ENCODE measurements at regions not wholly inside any gene's neighbourhood (a gene's known extent, or its start where the extent isn't known, plus 50 kb on each side); places are given as distances from the start of the nearest gene placed in this dataset.
"Not testable (repeated sequence)": the region's sequence is repeated elsewhere in the genome, so short reads cannot be mapped to it uniquely, and the experiment has no call there.

DNA sequence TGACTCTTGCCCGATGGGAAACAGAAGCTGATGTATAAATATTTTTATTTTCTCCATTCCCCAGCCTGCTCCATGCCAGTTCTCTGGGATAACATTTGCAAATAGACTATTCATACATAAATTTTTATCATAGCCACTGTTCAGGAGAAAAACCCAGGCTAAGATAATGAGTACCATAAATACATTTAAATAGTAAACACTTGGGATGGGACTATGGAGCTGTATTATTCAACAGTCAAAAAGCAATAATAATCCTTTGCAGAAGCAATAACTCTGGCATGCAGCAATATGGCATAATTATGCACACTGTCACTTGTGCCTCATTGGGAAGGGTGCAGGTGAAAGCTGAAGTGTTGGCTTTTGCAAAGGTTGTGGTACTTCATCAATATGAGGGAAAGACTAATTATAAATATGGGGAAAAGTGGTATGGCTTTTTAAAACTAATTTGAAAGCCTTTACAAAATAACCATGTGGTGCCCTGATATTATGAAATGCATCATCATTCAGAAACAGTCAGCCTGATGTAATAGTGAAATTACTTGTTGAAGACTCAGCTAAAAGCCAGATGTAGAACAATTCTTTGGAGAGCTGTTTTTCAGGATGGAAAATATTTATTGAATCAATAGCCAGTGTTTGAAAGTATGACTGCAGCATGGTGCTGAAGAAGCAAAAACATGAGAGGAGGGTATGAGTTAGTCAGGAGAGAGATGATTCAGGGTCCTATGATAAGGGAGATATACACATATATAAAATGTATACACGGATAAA lies 2476.7 kb downstream of the PCDH9 start:
- intact Hi-C loops (cut with DNase I), result no loop called here
- DNase-seq (ENCODE audit: low spot score), result no peak

DNA sequence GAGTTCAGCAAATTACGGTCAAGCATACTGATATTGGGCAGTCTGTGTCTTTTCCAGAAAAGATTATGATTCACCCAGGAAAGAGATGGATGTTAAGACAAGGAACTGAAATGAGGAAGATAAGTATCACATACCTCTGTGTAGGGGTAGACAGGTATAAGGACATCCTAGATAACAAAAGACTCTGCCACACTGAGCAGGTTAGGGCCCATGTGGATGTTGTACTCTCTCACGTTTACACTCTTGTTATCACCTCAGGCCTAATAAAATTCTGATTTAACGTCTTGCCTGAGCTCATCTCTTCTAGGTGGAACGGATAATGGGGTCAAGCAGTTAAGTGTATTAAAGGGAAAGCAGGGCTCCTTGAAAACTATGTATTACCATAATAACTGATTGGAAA lies 2480.8 kb downstream of the PCDH9 start:
- intact Hi-C loops (cut with DNase I), result no loop called here

DNA sequence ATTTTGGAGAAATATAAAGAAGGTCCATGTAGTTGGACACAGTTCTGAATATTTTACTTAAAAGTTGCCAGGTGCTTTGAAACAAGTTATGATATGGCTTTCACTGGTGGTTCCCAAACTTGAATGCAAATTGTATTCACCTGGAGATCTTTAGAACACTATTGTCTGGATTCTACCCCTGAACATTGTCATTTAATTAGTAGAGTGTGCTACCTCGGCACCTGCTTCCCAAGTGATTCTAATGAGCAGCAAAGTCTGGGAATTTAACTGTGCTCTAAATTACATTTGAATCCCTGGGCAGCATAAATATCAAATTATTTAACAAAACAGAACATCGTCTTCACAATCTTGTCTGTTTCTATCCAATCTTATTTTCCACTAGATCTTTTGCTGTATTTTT lies 2483.3 kb downstream of the PCDH9 start:
- DNase-seq (ENCODE audit: low spot score), result no peak
- intact Hi-C loops (cut with DNase I), result no loop called here

More for the DNA sequence above, 2480.8 kb downstream of the PCDH9 start:
- DNase-seq (ENCODE audit: low spot score), result no peak

DNA sequence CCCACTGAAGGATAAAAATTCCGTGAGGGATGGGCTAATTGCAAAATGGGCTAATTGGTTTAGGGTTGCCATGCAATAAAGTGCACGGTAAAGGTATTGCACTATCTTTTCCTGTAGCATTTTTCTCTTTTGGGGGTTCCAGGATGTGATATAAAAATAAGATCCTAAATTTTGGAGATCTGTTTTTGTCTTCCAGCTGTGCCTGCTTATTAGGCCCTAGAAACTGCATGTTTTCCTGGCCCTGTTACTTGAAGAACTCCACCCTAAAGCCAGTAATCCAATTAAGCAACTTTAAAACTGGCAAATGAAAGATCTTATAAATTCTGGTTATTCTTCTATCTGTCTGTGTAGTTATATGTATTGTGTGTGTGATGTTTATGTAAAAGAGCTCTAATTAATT lies 2489.6 kb downstream of the PCDH9 start:
- DNase-seq (ENCODE audit: low spot score), result no peak
- intact Hi-C loops (cut with DNase I), result no loop called here

DNA sequence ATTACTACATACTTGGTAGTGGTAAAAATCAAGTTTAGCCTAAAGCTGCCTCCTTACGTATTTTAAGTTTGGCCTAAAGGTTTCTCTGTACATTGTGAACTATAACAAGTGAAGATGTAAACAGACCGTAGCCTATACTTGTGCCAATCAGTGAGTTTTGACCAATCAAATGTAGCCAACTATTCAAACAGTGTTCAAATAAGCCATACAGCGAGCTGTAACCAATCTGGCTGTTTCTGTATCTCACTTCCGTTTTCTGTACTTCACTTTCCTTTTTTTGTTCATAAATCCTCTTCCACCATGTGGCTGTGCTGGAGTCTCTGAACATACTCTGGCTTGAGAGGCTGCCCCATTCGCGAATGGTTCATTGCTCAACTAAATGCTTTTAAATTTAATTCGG lies 2504.6 kb downstream of the PCDH9 start:
- intact Hi-C loops (cut with DNase I), result no loop called here

DNA sequence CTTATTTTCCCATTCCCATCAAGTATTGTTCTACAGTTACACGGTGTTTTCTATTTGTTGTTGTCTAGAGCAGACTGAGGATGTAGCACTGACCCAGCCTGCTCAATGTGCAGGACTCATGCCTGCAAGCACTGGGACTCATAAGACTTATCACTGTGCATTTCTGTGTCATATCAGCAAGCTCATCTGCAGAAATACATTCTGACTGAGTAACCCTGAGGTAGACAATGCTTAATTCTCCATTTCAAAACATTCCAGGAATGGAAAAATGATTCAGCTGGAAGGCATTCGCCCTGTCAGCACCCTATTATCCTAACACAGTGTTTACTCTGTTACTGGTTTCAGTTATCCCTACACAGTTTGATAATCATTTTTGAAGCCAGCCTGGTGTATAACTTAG lies 2506.4 kb downstream of the PCDH9 start:
- no peak for DNase-seq (ENCODE audit: low spot score)
- intact Hi-C loops (cut with DNase I), result no loop called here

More for the DNA sequence above, 2504.6 kb downstream of the PCDH9 start:
- DNase-seq (ENCODE audit: low spot score), result no peak

DNA sequence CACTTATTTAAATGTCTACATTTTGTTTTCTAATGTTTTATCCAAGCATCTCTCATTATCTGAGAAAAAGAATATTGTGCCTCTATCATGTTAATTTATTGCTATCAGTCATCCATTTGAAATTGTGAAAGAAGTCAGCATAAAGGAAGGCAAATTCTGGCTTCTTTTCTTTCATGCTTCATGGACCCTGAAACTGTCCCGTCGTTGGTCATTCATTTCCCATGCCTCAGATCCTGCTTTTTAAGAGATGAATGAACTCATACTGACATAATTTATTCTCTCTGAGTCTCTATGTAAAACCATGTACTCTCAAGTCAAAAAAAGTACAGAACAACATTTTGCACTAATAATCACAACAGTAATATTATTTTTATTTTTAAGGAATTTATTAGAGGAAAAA lies 2512.0 kb downstream of the PCDH9 start:
- intact Hi-C loops (cut with DNase I), result no loop called here
- DNase-seq (ENCODE audit: low spot score), result no peak

DNA sequence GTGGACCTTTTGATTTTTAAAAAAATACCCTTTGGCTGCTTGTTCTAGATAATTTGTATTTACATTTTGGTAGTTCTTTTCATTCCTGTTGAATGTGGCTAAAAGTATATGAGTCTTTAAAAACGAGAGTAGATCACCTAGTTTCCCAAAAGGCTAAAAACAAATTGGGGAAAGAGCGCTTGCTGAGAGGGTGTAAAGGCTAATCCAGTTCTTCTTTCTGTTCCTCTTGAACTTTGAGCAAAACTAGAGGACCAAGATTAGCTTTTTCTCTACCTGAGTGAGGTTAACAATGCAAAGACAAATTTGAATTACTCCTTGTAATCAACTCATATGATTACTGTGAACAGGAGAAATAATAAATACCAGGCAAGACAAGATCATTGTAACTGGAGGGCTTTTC lies 2513.2 kb downstream of the PCDH9 start:
- DNase-seq (ENCODE audit: low spot score), result no peak
- intact Hi-C loops (cut with DNase I), result no loop called here

DNA sequence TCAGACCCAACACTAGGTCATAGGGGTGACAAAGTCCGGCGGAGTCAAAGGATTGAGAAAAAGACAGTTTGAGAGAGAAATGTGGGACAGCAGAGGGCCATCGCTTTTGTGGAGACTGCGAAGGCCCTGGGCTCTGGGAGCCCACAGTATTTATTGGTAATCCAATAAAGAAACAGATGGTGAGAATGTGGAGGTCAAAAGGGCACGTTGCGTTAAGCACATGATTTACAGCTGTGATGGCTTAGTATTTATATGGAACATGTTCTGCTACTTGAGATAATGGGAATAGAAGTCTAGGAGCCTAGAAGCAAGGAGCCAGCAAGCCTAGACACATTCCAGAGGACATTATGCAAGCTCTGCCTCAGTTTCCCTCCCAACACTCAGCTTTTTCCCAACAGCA lies 2521.1 kb downstream of the PCDH9 start:
- DNase-seq (ENCODE audit: low spot score), result no peak
- intact Hi-C loops (cut with DNase I), result no loop called here

DNA sequence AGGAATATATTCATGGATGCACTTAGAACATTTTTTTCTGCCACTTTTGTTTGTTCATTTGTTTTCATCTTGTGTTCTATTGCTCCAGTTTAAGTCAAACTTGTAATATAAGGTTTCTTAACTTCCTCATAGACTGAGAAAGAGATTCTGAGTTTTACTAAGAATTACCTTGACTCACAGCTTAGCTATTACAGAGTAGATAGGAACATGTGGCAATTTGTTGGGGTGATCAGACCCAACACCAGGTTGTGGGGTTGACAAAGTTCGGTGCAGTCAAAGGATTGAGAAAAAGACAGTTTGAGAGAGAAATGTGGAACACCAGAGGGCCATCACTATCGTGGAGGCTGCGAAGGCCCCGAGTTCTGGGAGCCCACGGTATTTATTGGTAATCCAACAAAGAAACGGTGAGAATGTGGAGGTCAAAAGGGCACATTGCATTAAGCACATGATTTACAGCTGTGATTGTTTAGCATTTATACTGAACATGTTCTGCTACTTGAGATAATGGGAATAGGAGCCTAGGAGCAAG lies 2526.0 kb downstream of the PCDH9 start:
- intact Hi-C loops (cut with DNase I), result no loop called here
- no peak for DNase-seq (ENCODE audit: low spot score)

DNA sequence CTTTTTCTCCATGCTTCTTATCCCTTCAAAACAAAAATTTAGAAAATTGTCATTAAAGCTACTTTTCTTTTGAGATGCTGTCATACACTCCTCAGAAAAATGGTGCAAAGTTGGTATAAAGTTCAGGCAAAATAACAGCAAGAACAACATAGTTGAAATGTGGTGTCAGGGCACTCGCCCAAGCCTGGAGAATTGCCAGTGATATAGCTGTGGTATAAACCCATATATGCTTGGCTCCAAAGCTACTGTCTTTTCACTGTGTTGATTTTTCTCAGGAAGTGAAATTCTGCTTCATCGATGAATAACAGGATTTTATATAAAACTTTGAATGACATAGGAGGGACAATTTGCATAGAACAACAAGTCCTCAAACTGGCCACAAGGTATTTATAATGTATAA lies 2532.9 kb downstream of the PCDH9 start:
- intact Hi-C loops (cut with DNase I), result no loop called here
- no peak for DNase-seq (ENCODE audit: low spot score)

DNA sequence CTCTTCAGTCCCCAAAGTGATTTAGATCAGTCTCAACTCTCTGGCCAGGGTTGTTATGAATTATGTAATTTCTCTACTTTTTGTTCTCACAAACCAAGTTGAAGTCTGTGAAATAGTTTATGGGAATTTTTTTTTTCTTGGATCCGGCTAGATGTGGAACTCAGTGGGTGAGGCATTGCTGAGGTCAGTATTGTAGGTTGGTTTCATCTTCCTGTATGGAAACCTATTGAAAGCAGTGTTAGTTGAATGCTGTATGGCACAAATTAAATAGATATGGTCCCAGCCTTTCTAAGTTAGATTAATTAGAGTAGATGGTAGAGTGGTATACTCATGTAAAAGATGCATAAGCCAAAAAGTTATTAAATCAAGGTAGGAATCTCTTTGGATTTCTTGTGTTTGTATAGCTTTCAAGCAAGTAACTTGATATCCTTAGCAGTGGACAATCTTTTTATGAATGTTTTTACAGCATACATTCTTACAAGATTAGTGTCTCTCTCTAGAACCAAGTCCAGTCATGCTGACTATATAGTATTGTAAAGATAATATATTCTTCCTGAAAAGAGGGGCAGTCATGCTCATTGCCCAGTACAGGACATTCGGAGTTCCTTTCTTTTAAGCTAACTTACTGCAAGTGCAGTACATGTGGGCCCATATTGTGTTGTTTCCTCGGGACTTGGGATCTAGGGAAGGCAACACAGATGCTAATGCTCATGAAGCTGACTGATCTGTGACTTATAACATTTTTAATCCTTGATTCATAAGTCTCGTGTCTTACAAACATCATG lies 2541.1 kb downstream of the PCDH9 start:
- intact Hi-C loops (cut with DNase I), result no loop called here
- DNase-seq (ENCODE audit: low spot score), result no peak

DNA sequence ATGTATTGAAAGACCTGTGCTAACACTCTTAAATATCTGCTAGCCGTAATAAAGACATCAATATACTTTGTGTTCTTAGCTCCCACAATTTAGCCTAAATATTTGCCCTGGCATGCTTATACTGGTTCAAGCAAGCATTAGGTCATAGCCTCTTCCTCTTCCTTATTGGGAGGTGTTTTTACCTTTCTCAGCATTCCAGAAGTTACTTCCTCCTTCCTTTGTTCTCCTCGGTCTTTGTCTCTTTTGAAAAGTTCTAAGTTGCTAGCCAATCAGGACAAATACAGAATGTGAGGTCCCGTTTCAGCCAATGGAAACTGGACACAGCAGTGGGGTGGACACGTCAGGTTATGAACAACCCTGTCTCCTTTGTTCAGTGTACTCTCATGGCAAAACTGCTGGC lies 2543.6 kb downstream of the PCDH9 start:
- intact Hi-C loops (cut with DNase I); DNase-seq (ENCODE audit: low spot score): not testable (repeated sequence)

DNA sequence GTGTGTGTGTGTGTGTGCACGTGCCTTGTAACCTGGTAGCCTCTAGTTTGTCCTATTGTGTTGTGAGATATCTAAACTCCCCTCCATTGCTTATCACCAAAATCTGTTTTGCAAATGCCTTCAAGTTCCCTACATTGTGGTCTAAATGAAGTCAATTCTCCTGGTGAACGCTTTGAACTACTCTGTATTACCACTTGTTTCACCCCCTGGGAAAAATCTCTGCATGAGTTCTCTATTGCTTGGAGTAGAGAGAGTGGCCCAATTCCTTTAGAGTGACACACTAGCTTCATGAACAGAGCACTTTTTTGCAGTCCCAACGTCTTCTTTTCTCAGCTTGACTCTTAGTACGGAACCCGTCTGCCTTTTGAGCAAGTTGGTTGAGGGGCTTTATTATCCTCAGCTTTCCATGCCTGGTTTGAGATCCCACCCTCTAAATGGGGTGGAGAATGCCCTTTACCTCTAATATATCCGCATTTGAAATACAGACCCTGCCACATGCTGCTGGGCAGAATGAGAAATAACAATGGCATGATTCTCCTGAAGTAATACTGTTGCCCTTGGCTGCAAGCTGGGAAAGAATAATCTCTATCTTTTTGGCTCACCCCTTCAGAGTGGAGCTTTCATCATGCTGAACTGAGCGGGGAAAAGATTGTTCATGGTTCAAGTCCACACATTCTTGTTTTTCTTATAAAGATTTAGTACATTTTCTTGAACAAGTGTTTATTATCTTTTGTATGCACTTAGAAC lies 2545.3 kb downstream of the PCDH9 start:
- no peak for DNase-seq (ENCODE audit: low spot score)
- intact Hi-C loops (cut with DNase I), result no loop called here

DNA sequence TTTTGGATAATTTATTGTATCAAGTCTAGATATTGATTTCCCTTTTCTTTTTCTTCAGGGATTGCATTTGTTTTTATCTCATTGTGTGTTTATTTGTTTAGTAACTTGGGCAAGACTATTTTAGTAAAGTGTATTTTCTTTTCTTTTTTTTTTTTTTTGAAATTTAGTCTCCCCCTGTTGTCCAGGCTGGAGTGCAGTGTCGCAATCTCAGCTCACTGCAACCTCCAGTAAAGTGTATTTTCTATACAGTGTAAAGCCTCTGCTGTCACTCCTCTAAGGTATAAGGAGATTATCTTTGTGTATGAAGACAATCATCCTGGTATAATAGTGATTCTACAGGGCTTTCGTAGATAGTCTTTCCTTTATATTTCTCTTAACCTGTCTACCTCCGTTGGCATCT lies 2546.0 kb downstream of the PCDH9 start:
- intact Hi-C loops (cut with DNase I), result no loop called here
- DNase-seq (ENCODE audit: low spot score), result no peak

DNA sequence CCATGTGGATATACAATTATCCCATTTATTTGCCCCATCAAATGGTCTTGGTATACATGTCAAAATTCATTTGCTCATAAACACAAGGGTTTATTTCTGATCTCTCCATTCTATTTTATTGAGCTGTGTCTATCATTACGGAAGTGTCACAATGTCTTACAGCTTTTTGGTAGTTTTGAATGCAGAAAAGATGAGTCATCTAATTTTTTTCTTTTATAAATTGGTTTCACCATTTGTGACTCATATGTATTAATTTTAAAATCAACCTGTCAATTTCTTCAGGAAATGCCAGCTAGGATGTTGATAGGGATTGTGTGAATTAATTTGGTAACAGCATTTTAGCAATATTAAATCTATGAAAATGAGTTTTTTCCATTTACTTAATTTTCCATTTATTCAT lies 2549.4 kb downstream of the PCDH9 start:
- no peak for DNase-seq (ENCODE audit: low spot score)
- intact Hi-C loops (cut with DNase I), result no loop called here

DNA sequence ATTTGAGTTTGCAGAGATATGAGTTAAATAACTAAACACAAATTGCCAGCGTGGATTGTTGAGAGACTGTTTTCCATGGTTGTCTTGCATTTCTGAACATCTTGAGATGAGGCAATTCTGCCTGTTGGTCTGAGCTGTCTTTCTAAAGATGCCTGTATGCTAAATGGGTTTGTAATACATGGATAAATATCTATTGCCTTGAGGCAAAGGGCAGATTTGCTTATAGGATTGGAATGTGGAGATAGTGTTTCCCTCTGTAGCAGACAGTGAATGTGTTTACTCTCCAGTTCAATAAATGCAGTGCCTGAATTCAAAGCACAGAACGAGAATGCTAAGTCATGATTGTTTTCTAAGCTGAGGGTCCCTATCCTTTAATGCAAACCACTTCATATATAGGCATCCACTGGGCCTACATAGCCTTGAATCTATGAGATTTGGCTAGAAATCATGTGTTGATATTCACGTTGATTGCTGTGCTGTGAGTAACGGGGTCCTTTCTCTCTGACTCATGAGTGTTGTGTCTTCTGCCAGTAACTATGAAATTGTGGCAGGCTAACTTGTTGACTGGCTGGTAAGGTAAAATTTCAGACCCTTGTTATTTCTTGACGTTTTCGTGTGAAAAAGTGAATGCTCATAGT lies 2554.8 kb downstream of the PCDH9 start:
- intact Hi-C loops (cut with DNase I), result no loop called here

DNA sequence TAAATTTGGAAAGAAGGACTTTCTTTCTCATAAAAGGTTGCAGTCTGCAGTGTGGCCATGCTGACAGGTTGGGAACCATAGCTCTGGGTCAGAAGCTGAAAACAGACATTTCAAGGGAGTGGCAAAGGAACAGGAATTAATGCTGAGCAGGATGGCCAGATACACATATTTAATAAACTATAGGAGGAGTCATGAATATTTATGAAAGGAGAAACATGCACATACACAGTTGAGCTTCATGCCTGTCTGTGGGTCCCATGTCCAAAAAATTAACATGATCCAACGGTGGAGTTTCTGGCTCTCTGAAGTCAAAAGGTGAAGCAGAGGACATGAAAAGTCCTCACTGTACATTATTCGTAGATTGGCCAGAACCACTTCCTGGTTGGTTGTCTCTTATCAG lies 2556.0 kb downstream of the PCDH9 start:
- DNase-seq (ENCODE audit: low spot score), result no peak
- intact Hi-C loops (cut with DNase I), result no loop called here

More for the DNA sequence above, 2554.8 kb downstream of the PCDH9 start:
- DNase-seq (ENCODE audit: low spot score), result no peak

DNA sequence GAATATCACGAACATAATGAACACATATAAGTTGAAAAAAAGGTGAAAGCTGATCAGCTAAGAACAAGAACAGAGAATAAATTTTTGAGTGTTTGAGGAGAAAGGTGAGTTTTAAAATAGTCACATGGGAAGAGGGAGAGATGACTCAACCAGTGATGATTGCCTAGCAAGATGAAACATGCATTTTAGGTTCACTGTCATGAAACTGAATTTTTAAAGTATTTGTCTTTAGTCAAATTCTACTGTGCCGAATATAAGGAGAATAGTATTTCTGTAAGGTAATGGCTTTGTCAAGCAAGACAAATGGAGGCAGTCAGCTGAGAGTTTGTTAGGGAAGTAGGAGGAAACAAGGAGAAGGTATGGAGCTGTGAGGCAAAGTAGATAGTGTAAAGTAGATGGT lies 2557.4 kb downstream of the PCDH9 start:
- intact Hi-C loops (cut with DNase I), result no loop called here
- no peak for DNase-seq (ENCODE audit: low spot score)

Measured in cardiac septum (tissue), 1 donor.